ENCODE measurements at regions not wholly inside any gene's neighbourhood (a gene's known extent, or its start where the extent isn't known, plus 50 kb on each side); places are given as distances from the start of the nearest gene placed in this dataset.

DNA sequence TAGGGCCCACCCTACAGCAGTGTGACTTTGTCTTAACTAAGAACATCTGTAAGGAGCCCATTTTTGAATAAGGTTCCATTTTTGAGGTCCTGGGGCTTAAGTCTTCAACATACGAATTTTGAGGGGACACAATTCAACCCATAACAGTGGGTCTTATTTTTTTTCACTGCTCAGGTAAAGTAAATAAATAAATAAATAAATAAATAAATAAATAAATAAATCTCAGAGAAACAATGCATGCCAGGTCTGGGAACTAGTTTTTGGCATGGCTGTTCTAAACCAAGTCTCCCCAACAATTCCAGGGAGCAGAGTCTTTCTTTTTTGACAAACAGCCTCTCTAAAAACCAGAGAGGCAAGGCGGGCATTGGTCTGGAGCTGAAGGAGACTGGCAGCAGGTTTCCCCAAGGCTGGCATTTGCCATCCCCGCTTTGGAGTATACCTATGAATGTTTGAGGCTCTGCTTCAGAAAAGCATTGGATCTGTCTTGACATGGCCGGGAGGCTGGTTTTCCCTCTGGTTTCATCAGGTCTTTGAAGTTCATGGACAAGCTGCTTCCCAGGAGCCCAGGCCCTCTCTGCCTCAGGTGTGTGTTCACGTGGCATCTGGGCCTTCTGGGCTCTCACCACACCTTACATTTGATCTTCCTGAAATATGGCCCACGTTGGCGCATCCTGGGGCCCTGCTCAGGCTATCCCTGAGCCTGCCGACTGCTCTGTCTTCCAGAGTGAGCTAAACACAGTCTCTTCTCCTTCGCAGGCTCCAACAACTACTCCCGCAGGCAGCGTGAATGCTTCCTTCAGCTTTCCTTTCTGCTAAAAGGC lies 545.2 kb downstream of the BCL11B start:
- no peaks in the 10 kb centered on the region for H3K27me3 Mint-ChIP-seq
- no peaks in the 10 kb centered on the region for H3K36me3 Mint-ChIP-seq (ENCODE audit: low read depth)
- no peak overlapping the region for H3K4me3 Mint-ChIP-seq
- no peaks in the 10 kb centered on the region for H3K9me3 Mint-ChIP-seq
- no peak for DNase-seq
- no peaks in the 10 kb centered on the region for H3K4me1 Mint-ChIP-seq (ENCODE audit: low read depth)
- no peak overlapping the region for H3K27ac Mint-ChIP-seq

DNA sequence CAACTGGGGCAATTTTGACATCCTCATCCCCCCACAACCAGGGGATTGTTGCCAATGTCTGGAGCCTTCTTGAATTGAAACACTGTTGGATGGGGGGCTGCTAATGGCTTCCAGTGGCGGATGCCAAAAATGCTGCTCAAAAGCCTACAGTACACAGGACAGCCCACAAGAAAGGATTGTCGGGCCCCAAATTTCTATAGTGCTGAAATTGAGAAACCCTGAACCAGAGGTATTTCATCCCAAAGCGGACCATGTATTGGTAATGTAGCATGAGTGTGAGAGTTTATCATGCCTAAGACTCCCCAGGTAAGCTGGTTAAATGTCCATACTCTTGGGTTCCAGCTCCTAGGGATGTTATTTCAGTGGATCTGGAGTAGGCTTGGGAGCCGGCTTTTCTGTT lies 544.0 kb downstream of the BCL11B start:
- no peaks in the 10 kb centered on the region for H3K9me3 Mint-ChIP-seq
- no peak for DNase-seq
- H3K27me3 Mint-ChIP-seq: no peaks in the 10 kb centered on the region
- no peaks in the 10 kb centered on the region for H3K4me1 Mint-ChIP-seq (ENCODE audit: low read depth)
- H3K36me3 Mint-ChIP-seq (ENCODE audit: low read depth): no peaks in the 10 kb centered on the region
- no peak overlapping the region for H3K27ac Mint-ChIP-seq
- H3K4me3 Mint-ChIP-seq: no peak overlapping the region

DNA sequence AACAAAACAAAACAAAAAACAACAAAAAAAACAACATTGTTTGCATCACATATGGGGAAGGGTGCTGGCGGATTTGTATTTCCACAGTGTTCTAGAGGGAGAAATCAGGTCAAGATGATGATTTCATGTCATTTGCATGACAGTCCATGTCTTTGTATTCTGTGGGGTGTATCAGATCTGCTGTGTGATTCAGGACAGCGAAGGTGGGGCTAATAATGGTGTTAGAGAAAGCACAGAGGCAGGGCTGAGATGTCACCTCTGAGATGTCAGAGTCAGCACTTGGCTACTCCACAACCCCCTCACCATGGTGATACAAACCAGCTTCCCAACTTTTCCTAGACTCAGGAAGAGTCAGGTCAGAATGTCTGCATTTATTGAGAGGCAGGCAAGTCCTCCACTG lies 543.2 kb downstream of the BCL11B start:
- Mint-ChIP-seq H3K27ac (no peak overlapping the region), H3K9me3 (no peaks in the 10 kb centered on the region), H3K36me3 (ENCODE audit: low read depth) (no peaks in the 10 kb centered on the region), H3K27me3 (no peaks in the 10 kb centered on the region), H3K4me3 (no peak overlapping the region), H3K4me1 (ENCODE audit: low read depth) (no peaks in the 10 kb centered on the region)
- DNase-seq: no peak

DNA sequence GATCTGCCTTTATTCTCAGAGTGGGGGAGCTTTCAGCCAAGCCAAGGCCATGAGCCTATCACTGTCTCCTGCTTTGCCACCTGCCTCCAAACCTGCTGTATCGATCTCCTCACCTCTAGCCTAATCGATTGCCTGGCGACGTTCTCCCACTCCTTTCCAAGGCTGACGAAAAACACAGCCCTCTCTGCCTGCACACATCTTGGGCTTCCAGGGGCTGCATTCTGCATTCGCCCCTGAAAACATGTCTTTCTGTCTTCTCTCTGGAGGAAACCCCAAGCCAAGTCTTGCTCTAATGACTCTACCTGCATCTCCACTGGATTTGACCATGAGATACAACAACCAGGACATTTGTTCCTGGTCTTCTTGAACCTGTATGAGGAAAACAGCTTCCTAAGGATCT lies 540.7 kb downstream of the BCL11B start:
- Mint-ChIP-seq H3K27me3 (no peaks in the 10 kb centered on the region), H3K4me1 (ENCODE audit: low read depth) (no peaks in the 10 kb centered on the region), H3K36me3 (ENCODE audit: low read depth) (no peaks in the 10 kb centered on the region), H3K27ac (no peak overlapping the region), H3K4me3 (no peak overlapping the region), H3K9me3 (no peaks in the 10 kb centered on the region)
- DNase-seq: no peak

DNA sequence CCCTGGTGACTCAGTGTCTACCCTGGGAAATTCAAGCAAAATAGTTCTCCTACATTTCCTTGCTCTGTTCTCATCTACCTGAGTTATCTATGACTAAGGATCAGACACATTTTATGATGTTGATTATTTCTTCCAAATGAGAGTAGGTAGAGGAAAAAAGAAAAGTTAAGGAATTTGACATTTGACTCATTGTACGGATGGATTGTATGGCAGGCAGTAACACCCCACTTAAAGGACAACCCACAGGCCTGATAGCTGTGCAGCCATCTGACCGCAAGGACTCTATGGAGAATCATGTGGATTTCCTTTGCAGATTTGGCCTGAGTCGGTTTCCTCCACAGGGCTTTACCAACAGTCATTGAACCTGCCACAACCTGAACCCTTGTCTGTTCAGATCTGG lies 540.3 kb downstream of the BCL11B start:
- no peak for DNase-seq
- Mint-ChIP-seq H3K27me3 (no peaks in the 10 kb centered on the region), H3K4me3 (no peak overlapping the region), H3K27ac (no peak overlapping the region), H3K9me3 (no peaks in the 10 kb centered on the region), H3K36me3 (ENCODE audit: low read depth) (no peaks in the 10 kb centered on the region), H3K4me1 (ENCODE audit: low read depth) (no peaks in the 10 kb centered on the region)

DNA sequence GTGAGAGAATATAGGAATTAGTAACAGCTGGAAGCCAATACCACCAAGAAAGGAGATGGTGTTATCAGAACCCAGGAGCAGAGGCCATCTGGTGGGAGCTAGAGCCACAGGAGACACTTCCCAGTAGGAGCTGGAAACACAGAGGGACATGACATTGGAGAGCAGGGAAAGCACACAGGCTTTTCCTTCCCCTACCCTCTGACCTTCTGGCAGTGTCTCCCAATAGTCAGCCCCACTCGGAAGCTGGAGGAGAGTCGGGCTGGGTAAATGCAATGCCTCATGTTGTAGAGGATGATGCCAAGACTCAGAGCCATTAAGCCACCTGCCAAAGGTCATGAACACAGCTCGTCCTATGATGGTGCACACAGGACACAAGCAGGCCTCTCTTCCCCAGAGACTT lies 538.5 kb downstream of the BCL11B start:
- H3K4me3 Mint-ChIP-seq: no peak overlapping the region
- H3K27me3 Mint-ChIP-seq: no peaks in the 10 kb centered on the region
- no peaks in the 10 kb centered on the region for H3K9me3 Mint-ChIP-seq
- H3K4me1 Mint-ChIP-seq (ENCODE audit: low read depth): no peaks in the 10 kb centered on the region
- DNase-seq: no peak
- H3K36me3 Mint-ChIP-seq (ENCODE audit: low read depth): no peaks in the 10 kb centered on the region
- H3K27ac Mint-ChIP-seq: no peak overlapping the region

DNA sequence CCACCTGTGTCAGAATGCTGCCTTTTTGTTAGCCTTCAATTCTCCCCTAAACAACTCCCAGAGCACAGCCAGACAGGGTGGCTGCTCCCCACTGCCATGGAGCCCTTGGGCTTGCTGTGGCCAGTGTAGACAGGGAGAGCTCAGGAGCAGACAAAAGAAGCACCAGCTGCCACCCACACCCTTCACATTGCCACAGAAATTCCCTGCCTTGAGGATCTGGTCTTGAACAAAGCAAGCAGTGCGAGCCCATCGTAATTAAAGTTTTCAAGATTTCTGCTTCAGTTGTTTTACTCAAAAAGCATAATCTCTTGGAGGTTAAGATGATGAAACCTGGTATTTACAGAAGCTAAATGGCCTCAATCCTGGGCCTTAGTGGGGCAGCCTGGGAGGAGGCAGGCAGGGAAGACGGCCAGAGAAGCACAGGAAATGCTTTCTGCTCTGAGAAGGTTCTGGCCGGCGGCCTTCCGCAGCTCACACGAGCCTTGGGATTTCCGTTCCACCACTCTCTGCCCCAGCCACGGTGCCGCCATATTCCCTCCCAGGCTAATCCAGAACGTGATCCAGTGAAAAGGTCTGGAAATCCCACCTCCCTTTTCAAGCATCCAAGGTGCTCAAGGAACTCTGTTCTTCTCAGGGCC lies 535.2 kb downstream of the BCL11B start:
- no peaks in the 10 kb centered on the region for H3K27me3 Mint-ChIP-seq
- H3K36me3 Mint-ChIP-seq (ENCODE audit: low read depth): no peaks in the 10 kb centered on the region
- no peak for DNase-seq
- H3K9me3 Mint-ChIP-seq: no peaks in the 10 kb centered on the region
- no peak overlapping the region for H3K27ac Mint-ChIP-seq
- H3K4me3 Mint-ChIP-seq: no peak overlapping the region
- no peaks in the 10 kb centered on the region for H3K4me1 Mint-ChIP-seq (ENCODE audit: low read depth)

DNA sequence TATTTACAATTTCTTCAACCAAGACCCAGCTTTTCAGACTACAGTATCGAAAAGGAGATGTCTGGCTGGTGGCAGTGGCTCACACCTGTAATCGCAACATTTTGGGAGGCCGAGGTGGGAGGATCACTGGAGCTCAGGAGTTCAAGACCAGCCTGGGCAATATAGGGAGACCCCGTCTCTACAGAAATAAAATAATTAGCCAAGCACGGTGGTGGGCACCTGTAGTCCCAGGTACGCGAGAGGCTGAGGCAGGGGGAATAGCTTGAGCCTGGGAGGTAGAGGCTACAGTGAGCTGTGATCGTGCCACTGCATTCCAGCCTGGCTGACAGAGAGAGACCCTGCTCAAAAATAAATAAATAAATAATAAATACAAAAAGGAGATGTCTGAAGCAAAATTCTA lies 530.5 kb downstream of the BCL11B start:
- Mint-ChIP-seq H3K36me3 (ENCODE audit: low read depth) (no peaks in the 10 kb centered on the region), H3K27me3 (no peaks in the 10 kb centered on the region), H3K27ac (no peak overlapping the region), H3K9me3 (no peaks in the 10 kb centered on the region), H3K4me3 (no peak overlapping the region), H3K4me1 (ENCODE audit: low read depth) (peaks cover 3% of the 10 kb centered on the region)
- no peak for DNase-seq

DNA sequence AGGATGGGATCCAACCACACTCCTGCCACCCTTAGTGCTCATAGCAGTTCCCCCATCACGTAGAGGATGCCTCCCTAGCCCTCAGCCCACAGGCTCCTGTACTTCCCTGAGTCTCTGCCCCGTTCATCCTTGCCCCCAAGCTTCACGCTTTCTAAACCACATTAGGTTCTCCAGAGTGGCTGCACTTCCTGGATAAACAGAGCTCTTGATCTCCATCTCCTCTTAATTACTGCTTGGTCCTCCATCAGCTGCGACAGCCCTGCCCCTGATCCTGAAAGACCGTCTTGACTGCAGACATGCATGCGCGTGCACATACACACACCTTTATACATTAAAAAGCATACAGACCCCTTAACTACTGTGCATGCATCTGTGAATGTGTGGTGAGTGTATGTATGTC lies 530.0 kb downstream of the BCL11B start:
- Mint-ChIP-seq H3K27me3 (no peaks in the 10 kb centered on the region), H3K4me1 (ENCODE audit: low read depth) (peaks cover 3% of the 10 kb centered on the region), H3K4me3 (no peak overlapping the region), H3K9me3 (no peaks in the 10 kb centered on the region), H3K36me3 (ENCODE audit: low read depth) (no peaks in the 10 kb centered on the region), H3K27ac (no peak overlapping the region)
- DNase-seq: no peak

DNA sequence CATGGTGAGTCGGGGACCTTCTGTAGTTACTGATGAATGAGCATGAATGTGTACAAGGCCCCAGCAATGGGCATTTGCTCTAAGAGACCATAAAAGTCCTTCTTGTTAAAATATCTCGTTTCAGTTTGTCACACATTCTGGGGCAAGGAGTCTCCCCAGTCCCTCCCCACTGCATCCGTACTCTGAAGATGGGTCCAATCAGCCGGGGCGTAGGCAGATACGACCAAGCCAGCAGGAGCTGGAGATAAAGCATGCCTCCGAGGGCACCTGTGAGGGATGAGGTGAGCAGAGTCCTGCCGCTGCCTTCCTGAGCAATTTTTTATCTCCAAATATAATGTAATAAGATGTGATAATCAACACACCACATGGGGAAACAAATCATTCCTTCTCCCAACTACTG lies 528.5 kb downstream of the BCL11B start:
- Mint-ChIP-seq H3K36me3 (ENCODE audit: low read depth) (no peaks in the 10 kb centered on the region), H3K27ac (no peak overlapping the region), H3K4me3 (no peak overlapping the region), H3K9me3 (no peaks in the 10 kb centered on the region), H3K27me3 (no peaks in the 10 kb centered on the region), H3K4me1 (ENCODE audit: low read depth) (peaks cover 3% of the 10 kb centered on the region)
- no peak for DNase-seq

DNA sequence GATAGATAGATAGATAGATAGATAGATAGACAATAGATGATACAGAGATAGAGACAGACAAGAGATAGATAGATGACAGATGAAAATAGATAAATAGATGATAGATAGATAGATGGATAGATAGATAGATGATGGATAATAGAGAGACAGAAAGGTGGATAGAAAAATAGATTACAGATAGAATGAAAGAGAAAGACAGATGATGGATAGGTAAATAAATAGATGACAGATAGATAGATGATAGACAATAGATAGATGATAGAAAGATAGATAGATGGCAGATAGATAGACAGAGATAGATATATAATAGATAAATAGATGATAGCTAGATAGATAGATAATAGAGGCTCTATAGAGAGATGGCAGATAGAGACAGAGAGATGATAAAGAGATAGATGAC lies 523.0 kb downstream of the BCL11B start:
- no peaks in the 10 kb centered on the region for H3K36me3 Mint-ChIP-seq (ENCODE audit: low read depth)
- H3K4me1 Mint-ChIP-seq (ENCODE audit: low read depth): peaks cover 1% of the 10 kb centered on the region
- no peak overlapping the region for H3K4me3 Mint-ChIP-seq
- H3K27me3 Mint-ChIP-seq: no peaks in the 10 kb centered on the region
- H3K27ac Mint-ChIP-seq: no peak overlapping the region
- H3K9me3 Mint-ChIP-seq: no peaks in the 10 kb centered on the region
- no peak for DNase-seq

DNA sequence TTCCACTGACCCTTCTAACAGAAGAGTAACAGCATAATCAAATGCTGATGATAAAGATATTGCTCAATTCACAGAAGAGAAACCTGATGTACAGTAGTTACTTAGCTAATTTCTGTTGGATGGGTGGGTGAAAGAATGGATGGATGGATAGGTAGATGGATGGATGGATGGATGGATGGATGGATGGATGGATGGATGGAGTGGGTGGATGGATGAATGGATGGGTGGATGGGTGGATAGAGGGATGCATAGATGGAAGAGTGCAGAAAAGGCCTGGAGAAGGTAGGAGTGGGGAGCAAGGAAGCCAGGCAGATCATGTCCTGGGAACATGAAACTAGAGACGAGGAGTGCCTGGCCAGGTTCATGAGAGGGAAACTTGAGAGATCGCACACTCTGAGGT lies 520.9 kb downstream of the BCL11B start:
- no peak overlapping the region for H3K4me3 Mint-ChIP-seq
- H3K27me3 Mint-ChIP-seq: no peaks in the 10 kb centered on the region
- no peak overlapping the region for H3K27ac Mint-ChIP-seq
- H3K4me1 Mint-ChIP-seq (ENCODE audit: low read depth): peaks cover 7% of the 10 kb centered on the region
- DNase-seq: no peak
- peaks cover 13% of the 10 kb centered on the region for H3K9me3 Mint-ChIP-seq
- H3K36me3 Mint-ChIP-seq (ENCODE audit: low read depth): no peaks in the 10 kb centered on the region

DNA sequence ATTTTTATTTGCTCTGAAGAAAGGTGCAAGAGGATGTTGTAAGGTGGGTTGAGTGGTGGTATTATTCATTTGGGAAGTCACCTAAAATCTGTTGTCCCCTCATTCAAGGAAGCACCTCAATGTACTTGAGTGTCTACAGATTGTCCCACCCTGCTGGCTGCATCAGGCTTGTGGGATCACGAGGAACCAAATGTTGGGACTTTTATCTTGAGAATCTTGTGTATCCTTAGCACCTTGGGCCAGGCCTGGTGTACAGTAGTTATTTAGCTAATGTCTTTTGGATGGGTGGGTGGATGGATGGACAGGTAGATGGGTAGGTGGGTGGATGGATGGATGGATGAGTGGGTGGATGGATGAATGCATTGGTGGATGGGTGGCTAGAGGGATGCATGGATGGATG lies 519.3 kb downstream of the BCL11B start:
- Mint-ChIP-seq H3K27ac (no peak overlapping the region), H3K4me3 (no peak overlapping the region), H3K27me3 (no peaks in the 10 kb centered on the region), H3K4me1 (ENCODE audit: low read depth) (peaks cover 7% of the 10 kb centered on the region), H3K9me3 (peaks cover 13% of the 10 kb centered on the region), H3K36me3 (ENCODE audit: low read depth) (no peaks in the 10 kb centered on the region)
- DNase-seq: no peak

DNA sequence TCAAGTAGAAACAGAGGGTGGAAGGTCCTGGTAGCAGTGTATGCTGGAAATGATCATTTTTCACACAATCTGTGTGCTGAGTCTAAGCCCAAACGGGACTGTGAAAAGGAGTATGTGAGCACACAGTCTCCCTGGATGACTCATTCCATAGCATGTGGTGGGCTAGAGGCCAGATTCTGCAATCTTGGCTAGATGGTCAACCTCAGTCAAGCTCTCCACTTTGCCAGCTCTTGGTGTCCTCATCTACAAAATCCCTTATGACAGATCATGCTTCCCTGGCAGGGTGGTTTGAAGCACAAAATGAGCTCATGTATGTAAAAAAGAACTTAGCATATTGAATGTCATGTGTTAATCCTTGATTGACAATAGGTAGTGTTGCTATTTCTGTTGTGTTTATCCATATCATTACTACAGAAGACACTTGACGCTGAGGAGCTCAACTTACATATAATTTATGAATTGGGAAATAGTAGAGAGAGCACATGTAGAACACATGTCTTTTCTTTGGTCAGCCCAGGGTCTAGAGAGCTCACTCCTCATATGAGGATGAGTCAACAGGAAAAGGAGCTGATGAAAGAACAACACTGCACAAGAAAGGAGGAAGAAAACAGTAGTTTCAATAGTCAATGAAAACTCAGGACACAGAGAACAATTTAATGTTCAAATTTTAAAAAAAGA lies 517.5 kb downstream of the BCL11B start:
- H3K27me3 Mint-ChIP-seq: no peaks in the 10 kb centered on the region
- no peak for DNase-seq
- H3K4me1 Mint-ChIP-seq (ENCODE audit: low read depth): peaks cover 7% of the 10 kb centered on the region
- no peak overlapping the region for H3K4me3 Mint-ChIP-seq
- no peaks in the 10 kb centered on the region for H3K36me3 Mint-ChIP-seq (ENCODE audit: low read depth)
- peaks cover 13% of the 10 kb centered on the region for H3K9me3 Mint-ChIP-seq
- H3K27ac Mint-ChIP-seq: no peak overlapping the region

DNA sequence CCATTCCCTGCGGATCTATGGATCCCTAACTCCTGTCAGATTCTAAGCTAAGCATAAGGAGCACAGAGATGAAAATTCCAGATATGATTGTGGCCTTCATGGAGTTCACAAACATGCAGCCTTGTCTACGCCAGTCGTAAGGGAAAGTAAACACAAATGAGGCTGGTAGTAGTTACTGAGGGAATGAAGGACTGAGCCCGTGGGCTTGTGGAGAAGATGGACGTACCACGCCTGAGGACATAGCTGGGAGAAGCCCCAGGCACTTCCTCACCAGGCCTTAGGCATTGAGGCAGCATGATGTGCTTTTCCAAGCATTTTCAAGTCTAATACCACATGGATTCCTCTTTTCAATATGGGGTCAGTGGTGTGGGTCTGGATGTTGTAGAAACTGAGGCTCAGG lies 515.2 kb downstream of the BCL11B start:
- Mint-ChIP-seq H3K4me1 (ENCODE audit: low read depth) (peaks cover 7% of the 10 kb centered on the region), H3K27ac (no peak overlapping the region), H3K9me3 (peaks cover 13% of the 10 kb centered on the region), H3K4me3 (no peak overlapping the region), H3K36me3 (ENCODE audit: low read depth) (no peaks in the 10 kb centered on the region), H3K27me3 (no peaks in the 10 kb centered on the region)
- no peak for DNase-seq
